T-cell (primary cell): ENCODE measurements at regions not wholly inside any gene's neighbourhood (a gene's known extent, or its start where the extent isn't known, plus 50 kb on each side); places are given as distances from the start of the nearest gene placed in this dataset.

Source experiments
- ATAC-seq, 4 experiments: fragments of 200-7000 bp in 3 of 4; fragments of 150-1000 bp in 1 of 4; cut with Tn5 transposase; replicated peaks in 1 of 4; 1 replicate in 3 of 4; 2 replicates in 1 of 4; pipeline ENCODE4 v1.10.0; 2021; ENCODE audit warnings: moderate library complexity in 3 of 4, mild to moderate bottlenecking in 2 of 4, moderate number of reproducible peaks in 1 of 4
- CTCF ChIA-PET, 2 donors: fragments of 300-600 bp; sonication (Branson Sonifier 250); formaldehyde crosslinking; loops; one replicate each; lab custom pipeline; 2022; ENCODE audit warnings: antibody characterized with exemption in 2 of 2; lab: Charles Lee
- POLR2A ChIA-PET, 2 donors: fragments of 300-600 bp; sonication (Branson Sonifier 250); formaldehyde crosslinking; loops; one replicate each; lab custom pipeline; 2022; ENCODE audit warnings: antibody characterized with exemption in 2 of 2; lab: Charles Lee
- DNase-seq, 35 experiments: peaks; one replicate each; pipeline versions ENCODE4 v3.0.0 to v3.0.0-alpha.2; 2013 to 2023
- H3K27ac ChIP-seq: one replicate; pipeline ENCODE4 v1.5.1; 2013; ENCODE audit warnings: low read length
- H3K27me3 ChIP-seq, 2 experiments: replicated peaks in 1 of 2; 1 replicate in 1 of 2; 2 replicates in 1 of 2; pipeline versions ENCODE4 v1.6.1 to v1.7.0; 2013; ENCODE audit warnings: low read length in 1 of 2, mixed read lengths in 1 of 2; ENCODE audit not compliant: control insufficient read depth in 2 of 2, insufficient read depth in 2 of 2; ENCODE audit errors: extremely low read depth in 1 of 2
- H3K36me3 ChIP-seq, 2 donors: 1 replicate in 1 of 2; 2 replicates in 1 of 2; pipeline versions ENCODE4 v1.6.1 to v1.7.0; 2013; ENCODE audit warnings: low read length in 1 of 2; ENCODE audit not compliant: control insufficient read depth in 2 of 2, insufficient read depth in 1 of 2; ENCODE audit errors: extremely low read depth in 1 of 2
- H3K4me1 ChIP-seq, 2 experiments: 1 replicate in 1 of 2; 2 replicates in 1 of 2; pipeline versions ENCODE4 v1.6.1 to v1.7.0; 2013; ENCODE audit warnings: low read length in 2 of 2, mixed read lengths in 1 of 2; ENCODE audit not compliant: insufficient read depth in 2 of 2, control insufficient read depth in 1 of 2; ENCODE audit errors: extremely low read depth in 1 of 2
- H3K4me3 ChIP-seq, 2 donors: 1 replicate in 1 of 2; 2 replicates in 1 of 2; pipeline versions ENCODE4 v1.5.1 to v1.7.0; 2013; ENCODE audit warnings: mild to moderate bottlenecking in 2 of 2, low read length in 1 of 2, moderate library complexity in 1 of 2; ENCODE audit not compliant: control insufficient read depth in 1 of 2; ENCODE audit errors: extremely low read depth in 1 of 2
- H3K9me3 ChIP-seq: 2 replicates; pipeline ENCODE4 v1.7.0; 2013
- H3K27ac Mint-ChIP-seq, 2 donors: one replicate each; pipeline ENCODE4 v1.8.0; 2020 to 2021; ENCODE audit warnings: mild to moderate bottlenecking in 2 of 2, mixed read lengths in 2 of 2
- H3K27me3 Mint-ChIP-seq, 2 donors: one replicate each; pipeline ENCODE4 v1.8.0; 2021 to 2022; ENCODE audit warnings: mixed read lengths in 2 of 2
- H3K36me3 Mint-ChIP-seq: one replicate; pipeline ENCODE4 v1.8.0; 2021; ENCODE audit warnings: mixed read lengths
- H3K4me1 Mint-ChIP-seq, 3 donors: one replicate each; pipeline ENCODE4 v1.8.0; 2020 to 2022; ENCODE audit warnings: mixed read lengths in 3 of 3, mild to moderate bottlenecking in 1 of 3
- H3K4me3 Mint-ChIP-seq, 3 donors: one replicate each; pipeline ENCODE4 v1.8.0; 2020 to 2022; ENCODE audit warnings: mild to moderate bottlenecking in 3 of 3, mixed read lengths in 3 of 3, moderate library complexity in 3 of 3
- H3K9me3 Mint-ChIP-seq, 3 donors: one replicate each; pipeline ENCODE4 v1.8.0; 2020 to 2022; ENCODE audit warnings: mixed read lengths in 3 of 3
- WGBS: methylation state at CpG from one replicate; pipeline ENCODE4 v1.1.5; 2013; ENCODE audit warnings: missing lambda C conversion rate; ENCODE audit not compliant: insufficient coverage; 5-methylcytosine and 5-hydroxymethylcytosine counted together

- no peaks in the 10 kb centered on the region for H3K27me3 Mint-ChIP-seq
Observed at GRCh38 chr2:143981428-143981827, 538.5 kb downstream of the ZEB2 start.

DNA sequence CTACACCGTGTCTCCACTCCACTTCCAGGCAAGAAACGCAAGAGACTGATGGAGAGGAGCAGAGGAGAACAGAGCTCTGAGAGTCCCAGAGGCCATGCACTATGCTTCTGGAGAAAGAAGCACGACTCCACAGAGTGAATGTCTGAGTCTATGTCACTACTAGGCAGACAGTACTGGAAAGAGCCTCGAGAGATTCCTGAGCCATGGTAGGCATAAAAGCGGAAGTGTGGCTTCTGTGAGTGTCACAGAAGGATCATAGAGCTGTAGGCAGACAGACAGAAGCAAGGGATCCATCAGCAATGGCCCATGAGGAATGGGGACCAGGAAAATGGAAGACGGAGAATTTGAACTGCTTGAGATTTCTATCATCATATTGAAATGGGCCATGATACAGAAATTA is 542.6 kb downstream of the ZEB2 start:
- H3K36me3 Mint-ChIP-seq: no peaks in the 10 kb centered on the region
- Histone ChIP-seq H3K4me3 (no peak overlapping the region), H3K36me3 (no peaks in the 10 kb centered on the region), H3K27me3 (no peaks in the 10 kb centered on the region), H3K4me1 (no peaks in the 10 kb centered on the region), H3K9me3 (no peaks in the 10 kb centered on the region), H3K27ac (no peak overlapping the region)
- H3K27me3 Mint-ChIP-seq: no peaks in the 10 kb centered on the region
- H3K4me3 Mint-ChIP-seq: no peak overlapping the region
- no peak for DNase-seq
- H3K27ac Mint-ChIP-seq: no peak overlapping the region
- ATAC-seq: no peak
- ChIA-PET POLR2A (interaction anchor here in 1 of 2 donors (0.6 kb wide), 1 partner anchor 160 kb away, joined by 3 read pairs; no protein-coding TSS in a partner anchor), CTCF (no interaction called here)
- no peaks in the 10 kb centered on the region for H3K4me1 Mint-ChIP-seq
- WGBS: 94% methylated on average over 4 of the region's 6 CpGs
- H3K9me3 Mint-ChIP-seq: no peaks in the 10 kb centered on the region

More at GRCh38 chr2:143981428-143981827, 538.5 kb downstream of the ZEB2 start:
- H3K4me3 ChIP-seq: no peak overlapping the region
- no peak overlapping the region for H3K27ac ChIP-seq
- CTCF ChIA-PET: interaction anchor here in 1 of 2 donors (0.6 kb wide), 1 partner anchor 32 kb away, joined by 3 read pairs; no protein-coding TSS in a partner anchor
- H3K27me3 ChIP-seq: no peaks in the 10 kb centered on the region
- no peaks in the 10 kb centered on the region for H3K4me1 ChIP-seq
- WGBS: no CpG with 5 or more reads among the region's 2 CpGs
- H3K9me3 ChIP-seq: no peaks in the 10 kb centered on the region
- Mint-ChIP-seq H3K4me1 (no peaks in the 10 kb centered on the region), H3K36me3 (no peaks in the 10 kb centered on the region), H3K4me3 (no peak overlapping the region), H3K9me3 (no peaks in the 10 kb centered on the region), H3K27ac (no peak overlapping the region)
- no peaks in the 10 kb centered on the region for H3K36me3 ChIP-seq
- POLR2A ChIA-PET: no interaction called here
- ATAC-seq (no peak), DNase-seq (no peak)

- DNase-seq: no peak
- ChIA-PET CTCF (no interaction called here), POLR2A (interaction anchor here in 1 of 2 donors (0.6 kb wide), 1 partner anchor 11 kb away, joined by 3 read pairs; no protein-coding TSS in a partner anchor)
- no CpG with 5 or more reads among the region's 1 CpG for WGBS
- Histone ChIP-seq H3K4me3 (no peak overlapping the region), H3K36me3 (no peaks in the 10 kb centered on the region), H3K4me1 (no peaks in the 10 kb centered on the region), H3K27me3 (no peaks in the 10 kb centered on the region), H3K27ac (no peak overlapping the region), H3K9me3 (no peaks in the 10 kb centered on the region)
- Mint-ChIP-seq H3K36me3 (no peaks in the 10 kb centered on the region), H3K9me3 (no peaks in the 10 kb centered on the region), H3K4me1 (no peaks in the 10 kb centered on the region), H3K27ac (no peak overlapping the region), H3K27me3 (no peaks in the 10 kb centered on the region), H3K4me3 (no peak overlapping the region)
- ATAC-seq: no peak
Observed at GRCh38 chr2:143975216-143975615, 544.7 kb downstream of the ZEB2 start.

- Mint-ChIP-seq H3K4me3 (no peak overlapping the region), H3K27me3 (no peaks in the 10 kb centered on the region), H3K9me3 (no peaks in the 10 kb centered on the region), H3K4me1 (no peaks in the 10 kb centered on the region), H3K27ac (no peak overlapping the region), H3K36me3 (peaks cover 6% of the 10 kb centered on the region)
- Histone ChIP-seq H3K27me3 (no peaks in the 10 kb centered on the region), H3K27ac (no peak overlapping the region), H3K4me3 (no peak overlapping the region), H3K9me3 (no peaks in the 10 kb centered on the region), H3K36me3 (no peaks in the 10 kb centered on the region), H3K4me1 (no peaks in the 10 kb centered on the region)
- WGBS: no CpG with 5 or more reads among the region's 1 CpG
- ATAC-seq (no peak), DNase-seq (no peak)
- CTCF ChIA-PET: no interaction called here
- POLR2A ChIA-PET: no interaction called here
Observed at GRCh38 chr2:143974262-143974661, 545.7 kb downstream of the ZEB2 start.

GRCh38 chr2:143968860-143969259 is 551.1 kb downstream of the ZEB2 start:
- Histone ChIP-seq H3K27me3 (no peaks in the 10 kb centered on the region), H3K36me3 (peaks cover 0 to 3% of the 10 kb centered on the region in 2 donors), H3K9me3 (no peaks in the 10 kb centered on the region), H3K27ac (no peak overlapping the region), H3K4me1 (no peaks in the 10 kb centered on the region), H3K4me3 (no peak overlapping the region)
- Mint-ChIP-seq H3K27ac (no peak overlapping the region), H3K27me3 (no peaks in the 10 kb centered on the region), H3K36me3 (peaks cover 9% of the 10 kb centered on the region), H3K9me3 (no peaks in the 10 kb centered on the region), H3K4me3 (no peak overlapping the region), H3K4me1 (no peaks in the 10 kb centered on the region)
- POLR2A ChIA-PET: no interaction called here
- no peak for DNase-seq
- WGBS: 88% methylated on average over 2 of the region's 2 CpGs
- ATAC-seq: no peak
- CTCF ChIA-PET: interaction anchor here in 1 of 2 donors (0.5 kb wide), 1 partner anchor 72 kb away, joined by 5 read pairs; no protein-coding TSS in a partner anchor

GRCh38 chr2:143968360-143968759 is 551.6 kb downstream of the ZEB2 start:
- POLR2A ChIA-PET: no interaction called here
- no peaks in the 10 kb centered on the region for H3K4me1 Mint-ChIP-seq
- no peak for DNase-seq
- peaks cover 9% of the 10 kb centered on the region for H3K36me3 Mint-ChIP-seq
- no peak for ATAC-seq
- Histone ChIP-seq H3K36me3 (peaks cover 0 to 3% of the 10 kb centered on the region in 2 donors), H3K27ac (no peak overlapping the region), H3K27me3 (no peaks in the 10 kb centered on the region), H3K4me1 (no peaks in the 10 kb centered on the region), H3K9me3 (no peaks in the 10 kb centered on the region), H3K4me3 (no peak overlapping the region)
- no CpG with 5 or more reads among the region's 4 CpGs for WGBS
- no peaks in the 10 kb centered on the region for H3K9me3 Mint-ChIP-seq
- H3K4me3 Mint-ChIP-seq: no peak overlapping the region
- CTCF ChIA-PET: interaction anchor here in 1 of 2 donors (0.5 kb wide), 1 partner anchor 72 kb away, joined by 5 read pairs; no protein-coding TSS in a partner anchor
- no peak overlapping the region for H3K27ac Mint-ChIP-seq
- no peaks in the 10 kb centered on the region for H3K27me3 Mint-ChIP-seq
